ENCODE measurements at regions not wholly inside any gene's neighbourhood (a gene's known extent, or its start where the extent isn't known, plus 50 kb on each side); places are given as distances from the start of the nearest gene placed in this dataset.

DNA sequence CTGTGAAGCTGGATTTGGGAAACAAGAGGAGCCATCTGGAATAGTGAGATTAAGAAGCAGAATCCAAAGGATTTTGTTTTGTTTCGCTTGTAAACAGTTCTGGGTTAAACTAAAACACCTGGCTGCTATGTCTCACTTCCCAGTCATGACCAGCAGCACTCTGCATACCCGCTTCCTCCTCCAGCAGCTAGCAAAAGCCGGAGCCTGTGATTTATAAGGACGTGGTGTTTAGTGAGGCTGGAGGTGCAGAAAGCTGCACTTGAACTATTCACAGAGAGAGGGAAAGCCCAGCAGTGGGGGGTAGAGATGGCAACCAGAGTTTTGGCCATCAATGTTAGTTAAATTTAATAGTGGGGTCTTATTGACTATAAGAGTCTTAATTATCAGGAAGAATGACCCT lies 240.2 kb downstream of the AJAP1 start:
- TF ChIP-seq, protein P1, sequence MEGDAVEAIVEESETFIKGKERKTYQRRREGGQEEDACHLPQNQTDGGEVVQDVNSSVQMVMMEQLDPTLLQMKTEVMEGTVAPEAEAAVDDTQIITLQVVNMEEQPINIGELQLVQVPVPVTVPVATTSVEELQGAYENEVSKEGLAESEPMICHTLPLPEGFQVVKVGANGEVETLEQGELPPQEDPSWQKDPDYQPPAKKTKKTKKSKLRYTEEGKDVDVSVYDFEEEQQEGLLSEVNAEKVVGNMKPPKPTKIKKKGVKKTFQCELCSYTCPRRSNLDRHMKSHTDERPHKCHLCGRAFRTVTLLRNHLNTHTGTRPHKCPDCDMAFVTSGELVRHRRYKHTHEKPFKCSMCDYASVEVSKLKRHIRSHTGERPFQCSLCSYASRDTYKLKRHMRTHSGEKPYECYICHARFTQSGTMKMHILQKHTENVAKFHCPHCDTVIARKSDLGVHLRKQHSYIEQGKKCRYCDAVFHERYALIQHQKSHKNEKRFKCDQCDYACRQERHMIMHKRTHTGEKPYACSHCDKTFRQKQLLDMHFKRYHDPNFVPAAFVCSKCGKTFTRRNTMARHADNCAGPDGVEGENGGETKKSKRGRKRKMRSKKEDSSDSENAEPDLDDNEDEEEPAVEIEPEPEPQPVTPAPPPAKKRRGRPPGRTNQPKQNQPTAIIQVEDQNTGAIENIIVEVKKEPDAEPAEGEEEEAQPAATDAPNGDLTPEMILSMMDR (IDR thresholded peaks at IDR 0.05 in 2 of 3, conservative IDR thresholded peaks at IDR 0.05 in 1 of 3; ENCODE audit: control insufficient read depth in 2 of 3, extremely low read depth in 1 of 3, insufficient read depth in 1 of 3, low read depth in 3 of 3, low read length in 3 of 3): no peak
- TF ChIP-seq, protein P2, sequence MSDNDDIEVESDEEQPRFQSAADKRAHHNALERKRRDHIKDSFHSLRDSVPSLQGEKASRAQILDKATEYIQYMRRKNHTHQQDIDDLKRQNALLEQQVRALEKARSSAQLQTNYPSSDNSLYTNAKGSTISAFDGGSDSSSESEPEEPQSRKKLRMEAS (IDR thresholded peaks at IDR 0.05; ENCODE audit: low read depth, low read length): no peak
- TF ChIP-seq ZZZ3 (IDR thresholded peaks at IDR 0.05; ENCODE audit: control insufficient read depth, insufficient read length, low read depth) (no peak), EZH2 (IDR thresholded peaks at IDR 0.05; ENCODE audit: borderline replicate concordance, control insufficient read depth, low read depth, low read length) (no peak), ESRRA (IDR thresholded peaks at IDR 0.05; ENCODE audit: low read length) (no peak), CHD4 (IDR thresholded peaks at IDR 0.05) (no peak), SREBF2 (IDR thresholded peaks at IDR 0.05; ENCODE audit: low read length) (no peak), SUZ12 (IDR thresholded peaks at IDR 0.05; ENCODE audit: unreplicated experiment) (no peak), ATF7 (IDR thresholded peaks at IDR 0.05; ENCODE audit: low read depth) (no peak), SMC3 (IDR thresholded peaks at IDR 0.05; ENCODE audit: borderline replicate concordance, low read length) (no peak), POLR2A (IDR thresholded peaks at IDR 0.05; ENCODE audit: low read depth, low read length) (no peak), RFX5 (IDR thresholded peaks at IDR 0.05; ENCODE audit: low read depth, low read length) (no peak), KAT2A (conservative IDR thresholded peaks at IDR 0.05; ENCODE audit: control insufficient read depth, low read depth, low read length) (no peak)
